H1 (cell line): ENCODE measurements at regions not wholly inside any gene's neighbourhood (a gene's known extent, or its start where the extent isn't known, plus 50 kb on each side); places are given as distances from the start of the nearest gene placed in this dataset.
A peak's percentile ranks its signal among the peaks of the same experiment; 100 is the strongest.

ENCODE experiments used
- CTCF ChIA-PET: fragments of 300-600 bp; sonication (Branson Sonifier 250); formaldehyde crosslinking; loops from one replicate; lab custom pipeline; 2021; ENCODE audit not compliant: partially characterized antibody; lab: Charles Lee
- POLR2A ChIA-PET: fragments of 300-600 bp; sonication (Branson Sonifier 250); formaldehyde crosslinking; loops from one replicate; lab custom pipeline; 2021; ENCODE audit warnings: inconsistent platforms; ENCODE audit not compliant: partially characterized antibody; lab: Charles Lee
- DNase-seq, 2 experiments: peaks; one replicate each; pipeline versions ENCODE4 v3.0.0 to v3.0.0-alpha.2; 2010 to 2022; ENCODE audit warnings: low spot score in 2 of 2, low read depth in 1 of 2, mixed read lengths in 1 of 2
- FAIRE-seq: peaks from 2 replicates; lab custom pipeline; 2011; peaks lifted over from hg19 to GRCh38; lab: Jason Lieb, UNC
- H2AFZ ChIP-seq: 2 replicates; pipeline ENCODE4 v1.8.1; 2012; ENCODE audit warnings: low read length, inconsistent platforms
- H2AK5ac ChIP-seq: 2 replicates; pipeline ENCODE4 v1.6.1; 2013; ENCODE audit warnings: low read depth, low read length
- H2BK120ac ChIP-seq: replicated peaks from 2 replicates; pipeline ENCODE3; 2013; ENCODE audit warnings: low read depth, low read length, inconsistent platforms
- H2BK12ac ChIP-seq: 2 replicates; pipeline ENCODE4 v1.6.1; 2013; ENCODE audit warnings: low read depth, low read length
- H2BK15ac ChIP-seq: 2 replicates; pipeline ENCODE4 v1.6.1; 2013; ENCODE audit warnings: low read length
- H2BK20ac ChIP-seq: 2 replicates; pipeline ENCODE4 v1.6.1; 2013; ENCODE audit warnings: low read length
- H2BK5ac ChIP-seq: 2 replicates; pipeline ENCODE4 v1.6.1; 2013; ENCODE audit warnings: low read depth, low read length
- H3K14ac ChIP-seq: 2 replicates; pipeline ENCODE4 v1.6.1; 2013; ENCODE audit warnings: inconsistent platforms; ENCODE audit not compliant: insufficient read length
- H3K18ac ChIP-seq: 2 replicates; pipeline ENCODE4 v1.6.1; 2013; ENCODE audit warnings: low read length; ENCODE audit errors: extremely low read depth
- H3K23ac ChIP-seq: 2 replicates; pipeline ENCODE4 v1.6.1; 2013; ENCODE audit warnings: inconsistent platforms; ENCODE audit not compliant: insufficient read length
- H3K23me2 ChIP-seq: 2 replicates; pipeline ENCODE4 v1.6.1; 2013; ENCODE audit warnings: low read depth, low read length
- H3K27ac ChIP-seq: 2 replicates; pipeline ENCODE4 v1.6.1; 2011; ENCODE audit warnings: low read depth, low read length, inconsistent platforms
- H3K27me3 ChIP-seq, 4 experiments: replicated peaks in 1 of 4; 1 replicate in 1 of 4; 2 replicates in 3 of 4; pipeline versions ENCODE4 v1.6.1 to v1.8.1; 2011 to 2013; ENCODE audit warnings: low read length in 3 of 4, mild to moderate bottlenecking in 3 of 4, inconsistent platforms in 2 of 4, mixed read lengths in 2 of 4, moderate library complexity in 1 of 4; ENCODE audit not compliant: control insufficient read depth in 3 of 4, insufficient read depth in 3 of 4; ENCODE audit errors: extremely low read depth in 1 of 4
- H3K36me3 ChIP-seq, 4 experiments: 2 replicates each; pipeline versions ENCODE4 v1.6.1 to v1.8.1; 2011 to 2013; ENCODE audit warnings: mild to moderate bottlenecking in 4 of 4, low read length in 3 of 4, moderate library complexity in 2 of 4, control low read depth in 1 of 4, inconsistent platforms in 1 of 4; ENCODE audit not compliant: insufficient read depth in 4 of 4, control insufficient read depth in 2 of 4
- H3K4ac ChIP-seq: replicated peaks from 2 replicates; pipeline ENCODE3; 2013; ENCODE audit warnings: low read length, low read depth, mixed read lengths, inconsistent platforms; ENCODE audit not compliant: insufficient read length
- H3K4me1 ChIP-seq, 4 experiments: replicated peaks in 1 of 4; 1 replicate in 1 of 4; 2 replicates in 3 of 4; pipeline versions ENCODE4 v1.6.1 to v1.8.1; 2011 to 2013; ENCODE audit warnings: low read length in 3 of 4, inconsistent platforms in 2 of 4, mixed read lengths in 1 of 4; ENCODE audit not compliant: insufficient read depth in 4 of 4, control insufficient read depth in 3 of 4
- H3K4me2 ChIP-seq, 2 experiments: 2 replicates each; pipeline versions ENCODE4 v1.6.1 to v1.8.1; 2011 to 2013; ENCODE audit warnings: low read depth in 2 of 2, low read length in 2 of 2, control low read depth in 1 of 2, inconsistent platforms in 1 of 2, mild to moderate bottlenecking in 1 of 2; ENCODE audit not compliant: insufficient read depth in 1 of 2
- H3K4me3 ChIP-seq, 4 experiments: fragments of 200-600, 300-600 bp in 1 of 4; sonication (generic), shearing (Covaris generic), sonication (Bioruptor Twin) in 1 of 4; 2 replicates each; pipeline versions ENCODE4 v1.5.1 to v1.8.1; 2011 to 2016; ENCODE audit warnings: low read length in 4 of 4, low read depth in 3 of 4, control low read depth in 2 of 4, inconsistent platforms in 2 of 4, mild to moderate bottlenecking in 2 of 4, mixed read lengths in 1 of 4, moderate library complexity in 1 of 4; ENCODE audit not compliant: insufficient read depth in 2 of 4; ENCODE audit errors: extremely low read depth in 1 of 4
- H3K56ac ChIP-seq: replicated peaks from 2 replicates; pipeline ENCODE3; 2013; ENCODE audit warnings: low read depth, mild to moderate bottlenecking, mixed read lengths, low read length, inconsistent platforms; ENCODE audit not compliant: insufficient read length
- H3K79me1 ChIP-seq: 2 replicates; pipeline ENCODE4 v1.6.1; 2013; ENCODE audit warnings: low read depth, low read length, control low read depth
- H3K79me2 ChIP-seq, 2 experiments: 2 replicates each; pipeline versions ENCODE4 v1.6.1 to v1.8.1; 2012 to 2013; ENCODE audit warnings: low read length in 2 of 2, mild to moderate bottlenecking in 2 of 2, inconsistent platforms in 1 of 2; ENCODE audit not compliant: insufficient read depth in 2 of 2, control insufficient read depth in 1 of 2
- H3K9ac ChIP-seq, 4 experiments: replicated peaks in 1 of 4; 1 replicate in 1 of 4; 2 replicates in 3 of 4; pipeline versions ENCODE4 v1.6.1 to v1.8.1; 2011 to 2013; ENCODE audit warnings: low read depth in 3 of 4, low read length in 3 of 4, control low read depth in 2 of 4, mild to moderate bottlenecking in 2 of 4, moderate library complexity in 2 of 4, inconsistent platforms in 1 of 4; ENCODE audit errors: extremely low read depth in 1 of 4
- H3K9me3 ChIP-seq, 2 experiments: 2 replicates each; pipeline versions ENCODE4 v1.6.1 to v1.8.1; 2012 to 2013; ENCODE audit warnings: mild to moderate bottlenecking in 2 of 2, moderate library complexity in 2 of 2, control low read depth in 1 of 2, inconsistent platforms in 1 of 2, low read depth in 1 of 2, low read length in 1 of 2, mixed read lengths in 1 of 2; ENCODE audit not compliant: insufficient read depth in 2 of 2
- H4K20me1 ChIP-seq, 2 experiments: replicated peaks in 1 of 2; 2 replicates each; pipeline versions ENCODE3 to v1.8.1; 2011 to 2013; ENCODE audit warnings: inconsistent platforms in 2 of 2, low read length in 2 of 2, mild to moderate bottlenecking in 1 of 2; ENCODE audit not compliant: insufficient read depth in 2 of 2, control insufficient read depth in 1 of 2
- H4K5ac ChIP-seq: 2 replicates; pipeline ENCODE4 v1.6.1; 2013; ENCODE audit warnings: low read length, low read depth, mixed read lengths, inconsistent platforms; ENCODE audit not compliant: insufficient read length
- H4K8ac ChIP-seq: 2 replicates; pipeline ENCODE4 v1.8.0; 2013; ENCODE audit warnings: mild to moderate bottlenecking, moderate library complexity, low read length, inconsistent platforms; ENCODE audit not compliant: insufficient read depth; ENCODE audit errors: extremely low read depth
- H4K91ac ChIP-seq: replicated peaks from 2 replicates; pipeline ENCODE3; 2013; ENCODE audit warnings: low read length, mixed read lengths, inconsistent platforms; ENCODE audit not compliant: insufficient read length
- BACH1 ChIP-seq: IDR thresholded peaks from 2 replicates; pipeline ENCODE4 v1.6.1; 2012; ENCODE audit warnings: low read length, improper control_type of control experiment
- EP300 ChIP-seq, 2 experiments: IDR thresholded peaks; 1 replicate in 1 of 2; 2 replicates in 1 of 2; pipeline ENCODE4 v1.6.1; 2011 to 2012; ENCODE audit warnings: low read depth in 2 of 2, low read length in 2 of 2, mild to moderate bottlenecking in 2 of 2, borderline replicate concordance in 1 of 2, inconsistent platforms in 1 of 2, moderate library complexity in 1 of 2
- WGBS, 2 experiments: shearing (Covaris generic) in 1 of 2; methylation state at CpG; one replicate each; pipeline versions ENCODE4 v1.1.6 to v1.1.7; 2013 to 2015; ENCODE audit warnings: low lambda C conversion rate in 2 of 2, mixed read lengths in 2 of 2, inconsistent platforms in 1 of 2, low coverage in 1 of 2, missing lambda C conversion rate in 1 of 2; ENCODE audit not compliant: insufficient replicate concordance in 2 of 2, insufficient coverage in 1 of 2, insufficient read length in 1 of 2; ENCODE audit errors: extremely low coverage in 1 of 2, missing lambda C conversion rate in 1 of 2; 5-methylcytosine and 5-hydroxymethylcytosine counted together

- H3K4ac ChIP-seq, result no peak overlapping the region
- DNase-seq (no peak), FAIRE-seq (no peak)
- no peak overlapping the region for H2AK5ac ChIP-seq
- H3K9ac ChIP-seq, result no peak overlapping the region
- no peak overlapping the region for H2BK12ac ChIP-seq
- no peaks in the 10 kb centered on the region; a peak in 1 of 8 replicates for H3K36me3 ChIP-seq
- ChIA-PET POLR2A (no interaction called here), CTCF (interaction anchor here (1.2 kb wide), 1 partner anchor 92 kb away, joined by 3 read pairs; no protein-coding TSS in a partner anchor)
- H4K5ac ChIP-seq, result no peak overlapping the region
- peaks cover 0 to 16% (median 6%) of the 10 kb centered on the region in 4 experiments; a peak in 6 of 7 replicates for H3K4me1 ChIP-seq
- no peak overlapping the region for H3K4me3 ChIP-seq
- H3K9me3 ChIP-seq, result peaks cover 10 to 17% of the 10 kb centered on the region in 2 experiments
- no peaks in the 10 kb centered on the region for H4K20me1 ChIP-seq
- H3K23me2 ChIP-seq, result no peaks in the 10 kb centered on the region
- peak overlapping the region; percentile 1 for H2BK120ac ChIP-seq
- H3K27ac ChIP-seq, result no peak overlapping the region
- no peak overlapping the region for H2AFZ ChIP-seq
- H2BK5ac ChIP-seq, result 0 out of 2 replicates have a peak overlapping the region, but pooled peaks have one; percentile 62
- H2BK15ac ChIP-seq, result no peak overlapping the region
- H3K4me2 ChIP-seq, result no peak overlapping the region
- H3K79me1 ChIP-seq, result no peaks in the 10 kb centered on the region
- H4K91ac ChIP-seq, result no peak overlapping the region
- H3K56ac ChIP-seq, result no peak overlapping the region
- no peaks in the 10 kb centered on the region for H3K27me3 ChIP-seq
- no peak overlapping the region; the same call in 1 of the 2 replicates for H2BK20ac ChIP-seq
- H4K8ac ChIP-seq, result no peak overlapping the region
- H3K14ac ChIP-seq, result no peak overlapping the region
- no peak overlapping the region for H3K18ac ChIP-seq
- no peaks in the 10 kb centered on the region for H3K79me2 ChIP-seq
- 97% methylated on average over 2 of the region's 2 CpGs; no CpG with 5 or more reads in 1 of the 2 experiments for WGBS, 2 experiments
- H3K23ac ChIP-seq, result no peak overlapping the region
- TF ChIP-seq BACH1 (no peak), EP300 (IDR thresholded peaks at IDR 0.05; ENCODE audit: borderline replicate concordance in 1 of 2, low read depth in 2 of 2, low read length in 2 of 2) (no peak)
Measured at GRCh38 chr7:45500257-45500656, 73.9 kb upstream of the ADCY1 start.
